BLaER1 (cell line): ENCODE measurements at regions not wholly inside any gene's neighbourhood (a gene's known extent, or its start where the extent isn't known, plus 50 kb on each side); places are given as distances from the start of the nearest gene placed in this dataset.
A peak's percentile ranks its signal among the peaks of the same experiment; 100 is the strongest.

ENCODE experiments used
- H3K27ac ChIP-seq: shearing (Covaris generic); formaldehyde crosslinking; 2 replicates; pipeline ENCODE4 v1.8.1; 2022
- H3K27me3 ChIP-seq: shearing (Covaris generic); formaldehyde crosslinking; 2 replicates; pipeline ENCODE4 v1.8.1; 2022
- H3K36me3 ChIP-seq: shearing (Covaris generic); formaldehyde crosslinking; 2 replicates; pipeline ENCODE4 v1.8.1; 2022
- H3K4me1 ChIP-seq: shearing (Covaris generic); formaldehyde crosslinking; 2 replicates; pipeline ENCODE4 v1.8.1; 2022
- H3K4me2 ChIP-seq: shearing (Covaris generic); formaldehyde crosslinking; 2 replicates; pipeline ENCODE4 v1.8.1; 2022
- H3K4me3 ChIP-seq: shearing (Covaris generic); formaldehyde crosslinking; 2 replicates; pipeline ENCODE4 v1.8.1; 2022
- H3K9ac ChIP-seq: shearing (Covaris generic); formaldehyde crosslinking; 2 replicates; pipeline ENCODE4 v1.8.1; 2022
- H3K9me3 ChIP-seq: shearing (Covaris generic); formaldehyde crosslinking; 2 replicates; pipeline ENCODE4 v1.8.1; 2022
- H4K20me1 ChIP-seq: shearing (Covaris generic); formaldehyde crosslinking; 2 replicates; pipeline ENCODE4 v1.8.1; 2022
- Cebpa-rat ChIP-seq: shearing (Covaris generic); IDR thresholded peaks from 2 replicates; pipeline ENCODE4 v1.8.1; 2022

DNA sequence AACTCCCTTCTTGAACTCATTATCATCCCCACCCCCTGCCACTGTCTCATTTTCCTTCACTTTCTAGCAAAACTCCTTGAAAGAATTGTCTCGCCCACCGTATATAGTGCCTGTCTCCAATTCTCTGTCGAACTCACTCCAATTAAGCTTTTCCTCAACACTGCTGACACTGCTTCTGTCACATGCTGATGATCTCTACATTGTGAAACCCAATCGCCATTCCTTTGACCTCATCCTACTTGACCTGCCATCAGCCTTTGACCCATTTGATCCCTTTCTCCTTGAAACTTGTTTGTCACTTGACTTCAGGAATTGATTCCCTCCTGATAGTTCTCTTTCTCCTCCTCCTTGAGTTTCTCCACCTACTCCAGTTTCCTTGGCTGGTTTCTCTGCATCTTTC is 54.8 kb downstream of the CCDC71L start:
- H3K4me2 ChIP-seq, result no peak overlapping the region
- H3K36me3 ChIP-seq, result no peaks in the 10 kb centered on the region
- no peaks in the 10 kb centered on the region for H3K4me1 ChIP-seq
- no peak overlapping the region for H3K9ac ChIP-seq
- H3K4me3 ChIP-seq, result no peak overlapping the region
- no peak overlapping the region for H3K27ac ChIP-seq
- no peak for TF ChIP-seq Cebpa-rat
- no peaks in the 10 kb centered on the region for H4K20me1 ChIP-seq
- no peaks in the 10 kb centered on the region for H3K27me3 ChIP-seq
- no peaks in the 10 kb centered on the region for H3K9me3 ChIP-seq

DNA sequence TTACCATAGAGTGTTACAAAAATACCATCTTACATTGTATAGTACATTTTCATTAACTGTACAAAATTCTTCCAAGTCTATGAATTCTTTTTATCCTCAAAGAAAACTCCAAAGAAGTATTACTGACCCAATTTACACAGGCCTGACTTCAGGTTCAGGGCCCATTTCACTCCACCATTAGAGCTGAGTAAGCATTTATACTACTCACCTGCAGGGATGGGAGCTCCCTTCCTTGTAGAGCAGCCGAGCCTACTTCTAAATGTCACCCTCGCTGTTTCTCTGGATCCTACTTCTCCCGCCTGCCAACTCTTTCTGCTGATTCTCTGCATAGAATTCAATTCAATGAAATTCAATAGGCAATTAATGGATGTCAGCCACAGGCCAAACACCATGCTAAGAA is 56.0 kb downstream of the CCDC71L start:
- H3K27me3 ChIP-seq, result no peaks in the 10 kb centered on the region
- H3K9me3 ChIP-seq, result no peaks in the 10 kb centered on the region
- no peak overlapping the region for H3K27ac ChIP-seq
- no peaks in the 10 kb centered on the region for H3K36me3 ChIP-seq
- no peaks in the 10 kb centered on the region for H3K4me1 ChIP-seq
- no peak overlapping the region for H3K4me3 ChIP-seq
- H3K9ac ChIP-seq, result no peak overlapping the region
- H4K20me1 ChIP-seq, result no peaks in the 10 kb centered on the region
- no peak overlapping the region for H3K4me2 ChIP-seq
- no peak for TF ChIP-seq Cebpa-rat

DNA sequence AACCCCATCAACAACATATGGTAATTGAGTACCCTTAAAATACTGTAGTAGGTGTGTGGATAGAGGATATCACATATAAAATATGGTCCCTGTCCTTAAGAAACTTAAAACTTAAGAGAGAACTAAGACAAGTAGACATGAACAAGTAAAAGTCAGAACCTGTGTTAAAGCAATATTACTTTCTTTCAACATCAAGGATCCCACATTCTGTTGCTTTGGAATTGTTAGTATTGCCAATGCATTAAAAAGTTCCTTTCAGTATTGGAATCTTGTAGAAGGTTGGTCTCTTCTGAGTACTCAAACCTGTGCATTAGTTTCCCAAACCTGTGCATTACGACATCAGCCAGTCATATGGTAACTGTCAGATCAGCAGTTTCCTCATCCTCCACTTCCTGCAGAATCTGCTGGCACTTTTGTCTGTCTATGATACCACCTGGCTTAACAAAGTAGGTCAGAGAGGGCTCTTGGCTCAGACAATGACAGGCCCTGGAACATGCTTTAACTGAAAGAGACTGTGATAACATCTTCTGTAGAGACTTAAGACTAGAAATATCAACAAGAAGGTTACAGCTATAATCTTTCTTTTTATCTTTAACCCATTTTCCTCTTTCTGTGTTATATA is 56.5 kb downstream of the CCDC71L start:
- Histone ChIP-seq H3K27ac (no peak overlapping the region), H4K20me1 (no peaks in the 10 kb centered on the region)
- TF ChIP-seq Cebpa-rat, result no peak

DNA sequence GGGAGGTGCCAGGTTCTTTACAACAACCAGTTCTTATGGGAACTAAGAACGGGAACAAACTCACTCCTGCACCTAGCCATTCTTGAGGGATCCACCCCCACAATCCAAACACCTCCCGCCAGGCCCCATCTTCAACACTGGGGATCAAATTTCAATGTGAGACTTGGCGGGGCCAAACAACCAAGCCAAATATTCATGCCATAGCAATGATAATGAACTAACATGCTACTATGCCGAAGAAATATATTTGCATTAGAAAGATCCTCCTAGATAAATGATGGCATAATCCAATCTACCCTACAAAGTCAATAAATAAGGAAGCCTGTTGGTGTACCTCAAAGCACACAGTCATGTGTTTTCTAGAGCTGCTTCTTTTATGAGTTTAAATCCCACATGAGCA is 57.6 kb downstream of the CCDC71L start:
- H4K20me1 ChIP-seq, result no peaks in the 10 kb centered on the region
- H3K4me2 ChIP-seq, result no peak overlapping the region
- TF ChIP-seq Cebpa-rat, result no peak
- H3K4me3 ChIP-seq, result no peak overlapping the region
- H3K9me3 ChIP-seq, result no peaks in the 10 kb centered on the region
- H3K27ac ChIP-seq, result no peak overlapping the region
- no peaks in the 10 kb centered on the region for H3K27me3 ChIP-seq
- no peak overlapping the region for H3K9ac ChIP-seq
- no peaks in the 10 kb centered on the region for H3K4me1 ChIP-seq
- no peaks in the 10 kb centered on the region for H3K36me3 ChIP-seq

More for the DNA sequence above, 56.5 kb downstream of the CCDC71L start:
- Histone ChIP-seq H3K27me3 (no peaks in the 10 kb centered on the region), H3K9me3 (no peaks in the 10 kb centered on the region), H3K4me1 (no peaks in the 10 kb centered on the region), H3K4me2 (no peak overlapping the region), H3K36me3 (no peaks in the 10 kb centered on the region), H3K9ac (no peak overlapping the region), H3K4me3 (no peak overlapping the region)

DNA sequence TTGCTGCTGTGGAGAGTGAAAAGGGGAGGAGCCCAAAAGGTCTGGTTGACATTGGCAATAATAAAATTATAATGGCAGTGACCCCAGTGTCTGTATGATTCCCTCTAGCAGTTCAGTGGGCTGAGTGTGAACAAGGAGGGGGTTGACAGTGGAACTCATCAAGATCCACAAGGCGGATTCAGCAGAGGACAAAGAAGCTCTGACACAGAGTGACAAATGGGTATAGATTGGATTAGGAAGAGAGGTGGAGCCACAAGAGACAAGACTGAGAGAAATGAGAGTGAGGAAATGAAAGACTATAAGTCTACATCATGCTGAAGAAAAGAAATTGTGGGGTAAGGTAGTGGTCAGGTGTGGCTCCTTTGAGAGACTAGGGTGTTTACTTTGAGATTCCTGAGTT is 58.9 kb downstream of the CCDC71L start:
- Histone ChIP-seq H3K36me3 (no peaks in the 10 kb centered on the region), H3K27ac (no peak overlapping the region), H3K4me1 (no peaks in the 10 kb centered on the region), H4K20me1 (no peaks in the 10 kb centered on the region), H3K27me3 (no peaks in the 10 kb centered on the region), H3K9me3 (no peaks in the 10 kb centered on the region), H3K4me2 (no peak overlapping the region), H3K4me3 (no peak overlapping the region), H3K9ac (no peak overlapping the region)
- TF ChIP-seq Cebpa-rat, result no peak

DNA sequence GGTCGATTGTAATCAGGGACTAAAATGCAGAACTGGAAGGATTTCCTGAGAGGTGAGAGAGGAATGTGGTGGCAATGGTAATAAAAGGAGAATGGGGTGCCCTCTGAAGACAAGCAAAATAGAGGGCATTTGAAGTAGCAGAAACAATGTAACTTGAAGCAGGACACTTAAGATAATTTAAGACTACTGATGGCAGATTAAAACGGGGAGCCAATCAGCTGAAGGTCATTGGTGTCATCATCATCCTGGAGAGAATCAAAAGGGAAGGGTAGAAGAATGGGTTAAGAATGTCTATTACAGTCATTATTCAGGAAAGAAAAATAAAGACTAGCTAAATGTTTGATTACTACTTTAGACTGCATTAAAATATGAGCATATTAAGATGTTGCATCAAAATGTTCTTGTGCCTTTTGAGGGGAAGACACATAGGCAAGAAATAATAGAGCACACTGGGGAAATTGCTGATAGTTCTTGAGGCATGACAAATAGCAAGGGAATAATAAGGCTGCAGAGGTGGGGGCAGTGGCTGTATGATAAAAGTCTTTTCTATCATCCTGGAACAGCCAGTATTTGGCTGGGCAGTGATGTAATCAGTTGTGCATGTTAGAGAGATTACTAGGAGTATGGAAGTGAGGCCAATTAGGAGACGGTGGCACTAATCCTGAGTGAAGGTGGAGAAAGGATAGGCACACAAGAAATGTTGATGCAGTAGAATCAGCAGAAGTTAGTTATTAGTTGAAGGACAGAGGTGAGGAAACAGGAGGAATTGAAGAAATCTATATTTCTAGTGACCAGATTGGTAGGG is 60.2 kb downstream of the CCDC71L start:
- no peak for TF ChIP-seq Cebpa-rat
- Histone ChIP-seq H3K9me3 (no peaks in the 10 kb centered on the region), H3K27ac (no peak overlapping the region), H3K4me1 (no peaks in the 10 kb centered on the region), H3K9ac (no peak overlapping the region), H3K4me2 (no peak overlapping the region), H3K36me3 (no peaks in the 10 kb centered on the region), H3K4me3 (no peak overlapping the region), H4K20me1 (no peaks in the 10 kb centered on the region), H3K27me3 (no peaks in the 10 kb centered on the region)

DNA sequence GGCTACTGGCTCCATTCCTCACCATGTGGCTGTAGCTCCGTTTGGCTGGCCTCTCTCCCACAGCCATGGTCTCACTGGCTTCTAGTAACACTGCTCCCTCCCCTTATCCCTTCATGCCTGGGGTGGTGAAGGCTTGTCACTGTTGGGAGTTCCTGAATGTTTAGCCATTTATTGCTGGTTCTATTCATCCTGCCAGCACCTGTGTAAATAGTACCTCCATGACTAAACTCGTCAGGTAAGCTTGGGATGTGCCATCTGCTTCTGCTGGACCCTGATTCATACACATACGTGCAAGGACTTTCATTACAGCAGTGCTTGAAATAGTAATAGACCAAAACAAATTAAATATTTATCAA is 61.6 kb downstream of the CCDC71L start:
- no peak overlapping the region for H3K4me3 ChIP-seq
- H4K20me1 ChIP-seq, result no peaks in the 10 kb centered on the region
- H3K4me2 ChIP-seq, result no peak overlapping the region
- no peaks in the 10 kb centered on the region for H3K4me1 ChIP-seq
- H3K9me3 ChIP-seq, result no peaks in the 10 kb centered on the region
- no peaks in the 10 kb centered on the region for H3K36me3 ChIP-seq
- TF ChIP-seq Cebpa-rat, result no peak
- H3K27ac ChIP-seq, result no peak overlapping the region
- H3K9ac ChIP-seq, result no peak overlapping the region
- H3K27me3 ChIP-seq, result no peaks in the 10 kb centered on the region

DNA sequence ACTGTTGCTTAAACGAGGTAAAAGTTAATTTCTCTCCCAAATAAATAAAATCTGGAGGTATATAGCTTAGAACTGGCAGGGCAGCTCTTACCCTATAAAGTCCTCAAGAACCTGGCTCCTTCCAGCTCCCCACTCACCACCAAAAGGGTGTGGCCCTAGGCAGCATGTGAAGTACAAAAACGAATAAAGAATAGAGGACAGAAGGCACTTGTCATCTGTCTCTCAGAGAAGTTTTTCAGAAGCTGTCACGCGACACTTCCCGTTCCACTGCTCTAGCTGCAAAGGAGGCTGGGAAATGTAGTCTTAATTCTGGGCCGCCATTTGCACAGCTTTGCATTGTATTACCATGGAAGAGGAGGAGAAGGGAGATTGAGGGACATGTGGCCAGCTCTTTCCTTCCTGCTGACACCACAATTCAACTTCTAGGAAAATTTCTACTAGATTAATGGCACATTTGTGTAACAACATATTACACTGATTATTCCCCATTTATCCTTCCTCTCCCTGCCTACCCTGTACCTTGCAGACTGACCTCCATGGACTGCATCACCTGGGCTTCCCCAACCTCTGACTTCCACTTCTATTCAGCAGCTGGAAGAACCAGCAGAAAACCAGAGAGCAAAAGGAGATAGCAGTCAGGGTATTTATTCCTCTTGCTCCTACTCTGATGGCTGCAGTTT is 62.2 kb downstream of the CCDC71L start:
- Histone ChIP-seq H3K27ac (no peak overlapping the region), H3K27me3 (no peaks in the 10 kb centered on the region), H3K4me2 (peak overlapping the region; percentile 22; the same call in 1 of the 2 replicates), H4K20me1 (no peaks in the 10 kb centered on the region), H3K4me3 (no peak overlapping the region), H3K9ac (no peak overlapping the region), H3K9me3 (no peaks in the 10 kb centered on the region), H3K36me3 (no peaks in the 10 kb centered on the region), H3K4me1 (no peaks in the 10 kb centered on the region)
- TF ChIP-seq Cebpa-rat, result no peak

DNA sequence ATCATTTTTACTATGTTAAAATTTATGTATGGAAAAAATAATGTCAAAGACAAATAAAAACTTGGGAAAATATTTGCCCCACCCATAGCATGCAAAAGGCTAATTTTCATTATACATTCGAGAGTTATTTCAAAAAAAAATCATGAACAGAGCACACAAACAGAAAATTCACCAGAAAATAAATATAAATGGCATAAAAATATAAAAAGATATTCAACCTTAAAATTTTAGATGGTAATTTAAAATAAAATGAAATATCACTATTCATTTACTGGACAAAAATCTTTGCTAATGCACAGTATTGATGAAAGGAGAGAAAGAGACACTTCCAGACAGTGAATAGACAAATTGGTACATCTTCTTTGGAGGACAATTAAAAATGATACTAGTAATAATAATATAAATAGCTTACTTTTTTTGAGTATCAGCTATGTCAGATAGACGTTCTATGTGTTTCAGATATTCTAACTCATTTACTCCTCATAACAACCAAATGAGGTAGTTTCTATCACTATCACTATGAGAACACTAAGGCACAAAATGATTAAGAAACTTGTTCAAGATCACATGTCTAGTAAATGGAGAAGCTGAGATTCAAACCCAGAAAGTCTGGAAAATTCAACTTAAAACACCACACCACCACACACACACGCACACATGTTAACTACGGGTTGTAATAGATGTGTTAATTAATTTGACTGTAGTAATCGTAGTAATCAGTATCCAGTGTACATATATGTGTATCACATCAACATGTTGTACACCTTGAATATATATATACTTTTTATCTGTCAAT is 63.0 kb downstream of the CCDC71L start:
- Histone ChIP-seq H3K9me3 (no peaks in the 10 kb centered on the region), H3K36me3 (no peaks in the 10 kb centered on the region), H3K27ac (no peak overlapping the region), H3K4me1 (no peaks in the 10 kb centered on the region), H3K27me3 (no peaks in the 10 kb centered on the region), H4K20me1 (no peaks in the 10 kb centered on the region), H3K4me3 (no peak overlapping the region), H3K4me2 (no peak overlapping the region), H3K9ac (no peak overlapping the region)
- no peak for TF ChIP-seq Cebpa-rat
